GM12878 (cell line): ENCODE measurements at regions not wholly inside any gene's neighbourhood (a gene's known extent, or its start where the extent isn't known, plus 50 kb on each side); places are given as distances from the start of the nearest gene placed in this dataset.

ENCODE experiments used
- ATAC-seq: fragments of 200-7000 bp; cut with Tn5 transposase; 3 replicates; pipeline ENCODE4 v1.9.1; 2020; ENCODE audit warnings: mild to moderate bottlenecking, moderate library complexity
- BruUV-seq: library from RNA; stranded (reverse); fragments of 400-500 nt; replicated peaks from 2 replicates; lab custom pipeline; 2021; lab: Mats Ljungman, UMichigan
- CTCF ChIA-PET: fragments of 300-600 bp; sonication (Branson Sonifier 250); formaldehyde crosslinking; extraction: SDS; loops from one replicate; lab custom pipeline; 2021; ENCODE audit warnings: inconsistent platforms; lab: Yijun Ruan, JAX
- POLR2A ChIA-PET: fragments of 350-600 bp; formaldehyde crosslinking; extraction: SDS; loops from one replicate; lab custom pipeline; 2021; ENCODE audit warnings: inconsistent platforms; lab: Charles Lee
- RAD21 ChIA-PET: fragments of 300-600 bp; sonication (Branson Sonifier 250); formaldehyde crosslinking; loops from one replicate; lab custom pipeline; 2023; ENCODE audit warnings: antibody characterized with exemption; ENCODE audit not compliant: unreplicated experiment; lab: Charles Lee
- SMC1A ChIA-PET: fragments of 300-600 bp; sonication (Branson Sonifier 250); formaldehyde crosslinking; loops from one replicate; lab custom pipeline; 2023; ENCODE audit not compliant: unreplicated experiment, uncharacterized antibody; lab: Charles Lee
- DNase-seq: peaks from one replicate; pipeline ENCODE4 v3.0.0-alpha.2; 2011; ENCODE audit warnings: low read depth, low spot score
- FAIRE-seq: peaks from 3 replicates; lab custom pipeline; 2011; peaks lifted over from hg19 to GRCh38; lab: Jason Lieb, UNC
- H2AFZ ChIP-seq: 2 replicates; pipeline ENCODE4 v1.6.0; 2011; ENCODE audit warnings: low read depth, low read length, control low read depth; ENCODE audit not compliant: control insufficient read depth
- H3K27ac ChIP-seq: 2 replicates; pipeline ENCODE4 v1.5.1; 2011; ENCODE audit warnings: control low read depth; ENCODE audit not compliant: control insufficient read depth, insufficient read depth
- H3K27me3 ChIP-seq, 2 experiments: replicated peaks in 1 of 2; 2 replicates each; pipeline versions ENCODE4 v1.6.0 to v1.6.1; 2011; ENCODE audit warnings: low read length in 1 of 2; ENCODE audit not compliant: control insufficient read depth in 2 of 2, insufficient read depth in 2 of 2
- H3K36me3 ChIP-seq, 2 experiments: 2 replicates each; pipeline ENCODE4 v1.5.1; 2011; ENCODE audit warnings: low read length in 1 of 2; ENCODE audit not compliant: control insufficient read depth in 2 of 2, insufficient read depth in 2 of 2
- H3K4me1 ChIP-seq: 2 replicates; pipeline ENCODE4 v1.6.1; 2011; ENCODE audit warnings: mild to moderate bottlenecking, low read length, moderate library complexity, mixed read lengths; ENCODE audit not compliant: control insufficient read depth, insufficient read depth
- H3K4me2 ChIP-seq: 2 replicates; pipeline ENCODE4 v1.6.0; 2011; ENCODE audit warnings: control low read depth; ENCODE audit not compliant: control insufficient read depth, insufficient read depth
- H3K4me3 ChIP-seq: fragments of 200-600 bp; sonication (generic); 2 replicates; pipeline ENCODE4 v1.5.1; 2016
- H3K79me2 ChIP-seq: 2 replicates; pipeline ENCODE4 v1.6.0; 2011; ENCODE audit warnings: low read length; ENCODE audit not compliant: control insufficient read depth, insufficient read depth
- H3K9ac ChIP-seq: 2 replicates; pipeline ENCODE4 v1.8.0; 2011; ENCODE audit warnings: low read length, control low read depth, mixed read lengths; ENCODE audit not compliant: control insufficient read depth, insufficient read depth
- H3K9me3 ChIP-seq: replicated peaks from 3 replicates; pipeline ENCODE4 v1.5.1; 2011; ENCODE audit warnings: mild to moderate bottlenecking, low read length; ENCODE audit not compliant: control insufficient read depth, insufficient read depth
- H4K20me1 ChIP-seq: 2 replicates; pipeline ENCODE4 v1.6.0; 2011; ENCODE audit not compliant: control insufficient read depth, insufficient read depth
- CREM ChIP-seq: IDR thresholded peaks from 2 replicates; pipeline ENCODE4 v1.6.1; 2014; ENCODE audit warnings: antibody characterized with exemption, low read depth
- CTCF ChIP-seq, 3 experiments: IDR thresholded peaks in 2 of 3; conservative IDR thresholded peaks in 1 of 3; 2 replicates each; pipeline ENCODE4 v1.5.1; 2011; ENCODE audit warnings: low read depth in 3 of 3, low read length in 3 of 3, mild to moderate bottlenecking in 3 of 3, control low read depth in 2 of 3, moderate library complexity in 2 of 3, inconsistent platforms in 1 of 3, mixed read lengths in 1 of 3; ENCODE audit not compliant: control insufficient read depth in 2 of 3, insufficient read depth in 1 of 3; ENCODE audit errors: extremely low read depth in 1 of 3
- HDAC6 ChIP-seq: fragments of 200-600 bp; sonication (generic); IDR thresholded peaks from one replicate; pipeline ENCODE4 v1.8.0; 2017; ENCODE audit warnings: antibody characterized with exemption; ENCODE audit not compliant: unreplicated experiment
- RAD51 ChIP-seq: fragments of 450-650 bp; IDR thresholded peaks from 2 replicates; pipeline ENCODE4 v1.6.1; 2016; ENCODE audit warnings: moderate library complexity, mild to moderate bottlenecking, inconsistent platforms
- RBBP5 ChIP-seq: fragments of 200-600 bp; sonication (generic); conservative IDR thresholded peaks from 2 replicates; pipeline ENCODE4 v1.6.1; 2016
- WGBS: methylation state at CpG from one replicate; pipeline ENCODE4 v1.1.6; 2016; ENCODE audit warnings: low lambda C conversion rate; ENCODE audit not compliant: insufficient replicate concordance, insufficient coverage; ENCODE audit errors: missing lambda C conversion rate; 5-methylcytosine and 5-hydroxymethylcytosine counted together
- in situ Hi-C: fragments of 300-500 bp; cut with MboI; formaldehyde crosslinking; loops from 9 replicates; pipeline ENCODE4 v1.14.3; 2018; ENCODE audit warnings: mixed read lengths
- intact Hi-C: fragments of 100-400 bp; cut with micrococcal nuclease; formaldehyde crosslinking; loops from one replicate; pipeline ENCODE4 v1.14.2; 2022; ENCODE audit not compliant: unreplicated experiment
- TF ChIP-seq, protein P1 (sequence below): fragments of 450-650 bp; formaldehyde crosslinking; IDR thresholded peaks from 2 replicates; pipeline ENCODE4 v1.4.0; 2022; ENCODE audit warnings: mild to moderate bottlenecking, moderate library complexity
- TF ChIP-seq, protein P2 (sequence below): fragments of 450-650 bp; IDR thresholded peaks from 2 replicates; pipeline ENCODE4 v1.6.1; 2014; ENCODE audit warnings: mild to moderate bottlenecking
- TF ChIP-seq, protein P3 (sequence below): IDR thresholded peaks from 2 replicates; pipeline ENCODE4 v1.6.1; 2012; ENCODE audit warnings: low read depth, low read length, improper control_type of control experiment

DNA sequence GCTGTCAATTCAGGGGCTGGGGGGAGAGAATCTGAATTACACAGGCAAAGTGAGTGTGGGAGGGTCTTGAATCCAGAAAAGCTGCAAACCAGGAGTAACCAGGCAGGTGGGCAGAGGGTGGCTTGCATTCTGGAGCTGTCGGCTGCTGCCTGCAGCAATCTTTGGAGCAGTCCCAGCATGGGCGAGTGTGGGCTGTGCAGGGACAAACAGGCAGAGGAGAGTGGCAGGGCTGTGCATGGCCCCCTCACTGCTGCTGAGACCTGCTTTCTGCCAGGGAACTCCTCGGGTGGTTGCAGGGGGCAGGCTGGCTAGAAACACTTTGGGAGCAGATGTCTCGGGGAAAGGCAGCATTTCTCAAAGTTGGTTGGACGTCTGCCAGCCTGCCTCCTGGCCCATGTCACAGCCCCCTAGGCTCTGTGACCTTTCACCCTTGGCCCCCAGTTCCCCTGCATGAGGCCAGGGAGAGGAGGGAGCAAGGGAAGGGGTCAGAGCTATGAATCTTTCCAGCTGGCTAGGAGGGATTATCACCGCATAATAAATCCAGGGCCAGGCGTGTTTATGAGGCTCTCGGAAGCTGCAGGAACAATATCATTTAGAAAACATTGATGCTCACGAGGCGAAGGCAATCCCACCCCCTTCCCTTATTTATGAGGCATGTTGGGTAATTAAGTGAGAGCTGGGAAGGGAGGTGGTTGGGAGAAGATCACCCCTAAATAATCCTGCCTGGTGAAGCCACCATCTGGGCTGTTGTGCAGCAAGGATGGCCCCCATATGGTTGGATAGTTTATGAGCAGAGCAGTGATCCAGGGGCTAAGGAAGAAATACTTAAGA is 212.3 kb upstream of the NCAM1 start:
- Histone ChIP-seq H3K4me3 (no peak overlapping the region), H3K27me3 (peaks cover 0 to 5% of the 10 kb centered on the region in 2 experiments; a peak in 3 of 4 replicates), H3K79me2 (no peaks in the 10 kb centered on the region), H3K36me3 (no peaks in the 10 kb centered on the region), H3K4me2 (no peak overlapping the region), H3K9ac (no peak overlapping the region), H4K20me1 (no peaks in the 10 kb centered on the region), H3K9me3 (no peaks in the 10 kb centered on the region), H3K27ac (no peak overlapping the region), H3K4me1 (no peaks in the 10 kb centered on the region), H2AFZ (no peak overlapping the region)
- POLR2A ChIA-PET: no interaction called here
- SMC1A ChIA-PET: interaction anchor here (1.7 kb wide), 1 partner anchor 160 kb away, joined by 5 read pairs; no protein-coding TSS in a partner anchor
- BruUV-seq: no TSS peak
- FAIRE-seq (no peak), DNase-seq (no peak), ATAC-seq (no peak)
- CTCF ChIA-PET: interaction anchor here (1.1 kb wide), 1 partner anchor 161 kb away, joined by 4 read pairs; no protein-coding TSS in a partner anchor
- TF ChIP-seq HDAC6: no peak
- in situ Hi-C loops: no loop called here
- intact Hi-C loops: no loop called here
- RAD21 ChIA-PET: no interaction called here
- WGBS: 29% methylated on average over 10 of the region's 10 CpGs

DNA sequence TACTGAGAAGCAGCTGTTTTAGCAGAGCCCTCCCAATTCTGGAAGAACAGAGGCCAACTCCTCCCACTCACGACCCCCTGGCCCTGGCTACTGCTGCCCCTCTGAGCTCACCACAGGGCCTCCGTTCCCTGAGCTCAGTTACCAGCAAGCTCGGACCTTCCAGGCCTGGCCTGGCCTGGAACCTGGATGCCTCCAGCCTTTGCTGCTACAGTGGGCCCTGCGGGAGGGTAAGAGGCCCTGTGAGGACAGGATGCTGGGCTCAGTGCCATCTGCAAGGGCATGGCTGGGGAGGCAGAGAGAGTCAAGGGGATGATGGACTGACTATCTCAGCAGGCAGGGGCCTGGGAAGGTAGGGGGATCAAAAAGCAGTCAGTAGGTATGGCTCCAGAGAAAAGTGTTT is 209.9 kb upstream of the NCAM1 start:
- FAIRE-seq (no peak), ATAC-seq (no peak), DNase-seq (no peak)
- no peaks in the 10 kb centered on the region for H3K4me1 ChIP-seq
- WGBS: 10% methylated on average over 4 of the region's 4 CpGs
- no peaks in the 10 kb centered on the region for H3K79me2 ChIP-seq
- ChIA-PET POLR2A (no interaction called here), SMC1A (interaction anchor here (2.1 kb wide), 1 partner anchor 163 kb away, joined by 9 read pairs; no protein-coding TSS in a partner anchor), RAD21 (no interaction called here), CTCF (interaction anchor here (1.7 kb wide), 1 partner anchor 163 kb away, joined by 4 read pairs; no protein-coding TSS in a partner anchor)
- H3K27ac ChIP-seq: no peak overlapping the region
- in situ Hi-C loops (no loop called here), intact Hi-C loops (no loop called here)
- no peak overlapping the region for H3K9ac ChIP-seq
- H3K36me3 ChIP-seq: no peaks in the 10 kb centered on the region
- no TSS peak for BruUV-seq
- no peaks in the 10 kb centered on the region for H3K9me3 ChIP-seq
- peaks cover 0 to 3% of the 10 kb centered on the region in 2 experiments; a peak in 3 of 4 replicates for H3K27me3 ChIP-seq
- H2AFZ ChIP-seq: no peak overlapping the region
- no peak overlapping the region for H3K4me3 ChIP-seq
- no peak overlapping the region for H3K4me2 ChIP-seq
- H4K20me1 ChIP-seq: no peaks in the 10 kb centered on the region
- TF ChIP-seq, protein P1, sequence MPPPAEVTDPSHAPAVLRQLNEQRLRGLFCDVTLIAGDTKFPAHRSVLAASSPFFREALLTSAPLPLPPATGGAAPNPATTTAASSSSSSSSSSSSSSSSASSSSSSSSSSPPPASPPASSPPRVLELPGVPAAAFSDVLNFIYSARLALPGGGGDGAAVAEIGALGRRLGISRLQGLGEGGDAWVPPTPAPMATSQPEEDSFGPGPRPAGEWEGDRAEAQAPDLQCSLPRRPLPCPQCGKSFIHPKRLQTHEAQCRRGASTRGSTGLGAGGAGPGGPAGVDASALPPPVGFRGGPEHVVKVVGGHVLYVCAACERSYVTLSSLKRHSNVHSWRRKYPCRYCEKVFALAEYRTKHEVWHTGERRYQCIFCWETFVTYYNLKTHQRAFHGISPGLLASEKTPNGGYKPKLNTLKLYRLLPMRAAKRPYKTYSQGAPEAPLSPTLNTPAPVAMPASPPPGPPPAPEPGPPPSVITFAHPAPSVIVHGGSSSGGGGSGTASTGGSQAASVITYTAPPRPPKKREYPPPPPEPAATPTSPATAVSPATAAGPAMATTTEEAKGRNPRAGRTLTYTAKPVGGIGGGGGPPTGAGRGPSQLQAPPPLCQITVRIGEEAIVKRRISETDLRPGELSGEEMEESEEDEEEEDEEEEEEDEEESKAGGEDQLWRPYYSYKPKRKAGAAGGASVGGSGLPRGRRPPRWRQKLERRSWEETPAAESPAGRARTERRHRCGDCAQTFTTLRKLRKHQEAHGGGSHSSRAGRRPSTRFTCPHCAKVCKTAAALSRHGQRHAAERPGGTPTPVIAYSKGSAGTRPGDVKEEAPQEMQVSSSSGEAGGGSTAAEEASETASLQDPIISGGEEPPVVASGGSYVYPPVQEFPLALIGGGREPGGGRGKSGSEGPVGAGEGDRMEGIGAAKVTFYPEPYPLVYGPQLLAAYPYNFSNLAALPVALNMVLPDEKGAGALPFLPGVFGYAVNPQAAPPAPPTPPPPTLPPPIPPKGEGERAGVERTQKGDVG (CRISPR knock-in tag): no peak
- TF ChIP-seq CTCF (IDR thresholded peaks at IDR 0.05 in 2 of 3, conservative IDR thresholded peaks at IDR 0.05 in 1 of 3; ENCODE audit: control insufficient read depth in 2 of 3, extremely low read depth in 1 of 3, insufficient read depth in 1 of 3, low read depth in 3 of 3, low read length in 3 of 3) (no peak), CREM (no peak), RBBP5 (no peak), RAD51 (no peak)
- TF ChIP-seq, protein P2, sequence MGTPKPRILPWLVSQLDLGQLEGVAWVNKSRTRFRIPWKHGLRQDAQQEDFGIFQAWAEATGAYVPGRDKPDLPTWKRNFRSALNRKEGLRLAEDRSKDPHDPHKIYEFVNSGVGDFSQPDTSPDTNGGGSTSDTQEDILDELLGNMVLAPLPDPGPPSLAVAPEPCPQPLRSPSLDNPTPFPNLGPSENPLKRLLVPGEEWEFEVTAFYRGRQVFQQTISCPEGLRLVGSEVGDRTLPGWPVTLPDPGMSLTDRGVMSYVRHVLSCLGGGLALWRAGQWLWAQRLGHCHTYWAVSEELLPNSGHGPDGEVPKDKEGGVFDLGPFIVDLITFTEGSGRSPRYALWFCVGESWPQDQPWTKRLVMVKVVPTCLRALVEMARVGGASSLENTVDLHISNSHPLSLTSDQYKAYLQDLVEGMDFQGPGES: no peak
- TF ChIP-seq, protein P3, sequence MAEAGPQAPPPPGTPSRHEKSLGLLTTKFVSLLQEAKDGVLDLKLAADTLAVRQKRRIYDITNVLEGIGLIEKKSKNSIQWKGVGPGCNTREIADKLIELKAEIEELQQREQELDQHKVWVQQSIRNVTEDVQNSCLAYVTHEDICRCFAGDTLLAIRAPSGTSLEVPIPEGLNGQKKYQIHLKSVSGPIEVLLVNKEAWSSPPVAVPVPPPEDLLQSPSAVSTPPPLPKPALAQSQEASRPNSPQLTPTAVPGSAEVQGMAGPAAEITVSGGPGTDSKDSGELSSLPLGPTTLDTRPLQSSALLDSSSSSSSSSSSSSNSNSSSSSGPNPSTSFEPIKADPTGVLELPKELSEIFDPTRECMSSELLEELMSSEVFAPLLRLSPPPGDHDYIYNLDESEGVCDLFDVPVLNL: no peak
